Ovary (tissue), 3 donors: ENCODE measurements at regions not wholly inside any gene's neighbourhood (a gene's known extent, or its start where the extent isn't known, plus 50 kb on each side); places are given as distances from the start of the nearest gene placed in this dataset.

Experiments
- CTCF ChIP-seq, 3 donors: fragments of 450-650 bp in 2 of 3; fragments of 200-600 bp in 1 of 3; IDR thresholded peaks; one replicate each; pipeline versions ENCODE4 v1.5.1 to v1.8.0; 2016 to 2022; ENCODE audit warnings: antibody characterized with exemption in 3 of 3, mild to moderate bottlenecking in 1 of 3
- EP300 ChIP-seq: sonication (generic); formaldehyde crosslinking; IDR thresholded peaks from one replicate; pipeline ENCODE4 v1.6.1; 2017; ENCODE audit warnings: antibody characterized with exemption
- POLR2A ChIP-seq: fragments of 450-650 bp; IDR thresholded peaks from one replicate; pipeline ENCODE4 v1.6.1; 2017; ENCODE audit warnings: antibody characterized with exemption, mild to moderate bottlenecking, moderate library complexity
- donor health status: DM: no; HTN: no; CAD: no.

GRCh38 chrY:19005579-19005978, 232.0 kb upstream of the HSFY2 start:
- TF ChIP-seq CTCF (IDR thresholded peaks at IDR 0.05) (no peak), POLR2A (no peak), EP300 (no peak)
